ENCODE measurements at regions not wholly inside any gene's neighbourhood (a gene's known extent, or its start where the extent isn't known, plus 50 kb on each side); places are given as distances from the start of the nearest gene placed in this dataset.

DNA sequence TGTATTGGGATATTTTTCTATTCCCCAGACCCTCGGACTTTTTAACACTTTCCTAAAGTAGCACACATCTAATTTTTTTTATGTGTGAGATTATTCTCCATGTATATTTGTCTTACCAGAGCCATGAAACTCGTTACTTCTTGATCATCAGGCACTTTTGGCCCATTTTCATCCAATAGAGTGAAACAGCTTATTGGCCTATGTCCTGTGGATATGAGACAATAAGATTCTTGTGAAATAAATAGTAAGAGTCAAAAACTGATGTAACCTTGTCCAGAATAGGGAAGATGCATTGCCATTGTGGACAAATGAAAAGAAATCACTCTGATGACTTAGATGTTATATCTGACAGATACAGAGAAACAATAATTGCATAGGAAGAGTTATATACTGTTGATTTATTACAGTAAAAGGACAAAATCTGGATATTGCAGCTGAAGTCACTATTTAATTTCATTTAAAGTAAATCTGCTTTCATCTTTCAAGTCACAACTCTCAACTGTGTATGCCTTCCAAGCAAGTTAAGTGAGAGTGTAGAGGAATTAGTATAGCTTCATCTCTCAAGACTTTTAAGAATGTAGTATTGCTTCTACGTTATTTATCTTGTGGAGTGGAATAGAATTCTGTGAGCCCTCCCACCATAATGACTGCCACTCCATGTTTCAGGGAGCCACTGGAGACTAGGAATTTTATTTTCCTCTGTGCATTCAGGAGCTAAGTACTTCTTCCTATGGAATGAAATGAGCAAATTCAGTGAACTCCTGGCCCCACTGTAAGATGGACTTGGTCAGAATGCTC, 86.9 kb downstream of the ADAMTS1 start:
- TF ChIP-seq POLR2A (IDR thresholded peaks at IDR 0.05) = no peak
- TF ChIP-seq, protein P1, sequence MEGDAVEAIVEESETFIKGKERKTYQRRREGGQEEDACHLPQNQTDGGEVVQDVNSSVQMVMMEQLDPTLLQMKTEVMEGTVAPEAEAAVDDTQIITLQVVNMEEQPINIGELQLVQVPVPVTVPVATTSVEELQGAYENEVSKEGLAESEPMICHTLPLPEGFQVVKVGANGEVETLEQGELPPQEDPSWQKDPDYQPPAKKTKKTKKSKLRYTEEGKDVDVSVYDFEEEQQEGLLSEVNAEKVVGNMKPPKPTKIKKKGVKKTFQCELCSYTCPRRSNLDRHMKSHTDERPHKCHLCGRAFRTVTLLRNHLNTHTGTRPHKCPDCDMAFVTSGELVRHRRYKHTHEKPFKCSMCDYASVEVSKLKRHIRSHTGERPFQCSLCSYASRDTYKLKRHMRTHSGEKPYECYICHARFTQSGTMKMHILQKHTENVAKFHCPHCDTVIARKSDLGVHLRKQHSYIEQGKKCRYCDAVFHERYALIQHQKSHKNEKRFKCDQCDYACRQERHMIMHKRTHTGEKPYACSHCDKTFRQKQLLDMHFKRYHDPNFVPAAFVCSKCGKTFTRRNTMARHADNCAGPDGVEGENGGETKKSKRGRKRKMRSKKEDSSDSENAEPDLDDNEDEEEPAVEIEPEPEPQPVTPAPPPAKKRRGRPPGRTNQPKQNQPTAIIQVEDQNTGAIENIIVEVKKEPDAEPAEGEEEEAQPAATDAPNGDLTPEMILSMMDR (IDR thresholded peaks at IDR 0.05 in 8 of 11, conservative IDR thresholded peaks at IDR 0.05 in 3 of 11) = no peak
- no peak for TF ChIP-seq POLR2AphosphoS5 (IDR thresholded peaks at IDR 0.05)
- WGBS, 5 donors = 64 to 82% (median 73%) methylated on average over 3 of the region's 3 CpGs
- no peaks in the 10 kb centered on the region for H3K9me3 ChIP-seq
- no peaks in the 10 kb centered on the region for H3K4me1 ChIP-seq
- H3K36me3 ChIP-seq = no peaks in the 10 kb centered on the region
- H3K4me3 ChIP-seq = no peak overlapping the region
- intact Hi-C loops (cut with DNase I; ENCODE audit: low total_unique reads) = no loop called here
- H3K27me3 ChIP-seq (replicated peaks in 1 of 7) = no peaks in the 10 kb centered on the region
- DNase-seq = no peak
- H3K27ac ChIP-seq = no peak overlapping the region

DNA sequence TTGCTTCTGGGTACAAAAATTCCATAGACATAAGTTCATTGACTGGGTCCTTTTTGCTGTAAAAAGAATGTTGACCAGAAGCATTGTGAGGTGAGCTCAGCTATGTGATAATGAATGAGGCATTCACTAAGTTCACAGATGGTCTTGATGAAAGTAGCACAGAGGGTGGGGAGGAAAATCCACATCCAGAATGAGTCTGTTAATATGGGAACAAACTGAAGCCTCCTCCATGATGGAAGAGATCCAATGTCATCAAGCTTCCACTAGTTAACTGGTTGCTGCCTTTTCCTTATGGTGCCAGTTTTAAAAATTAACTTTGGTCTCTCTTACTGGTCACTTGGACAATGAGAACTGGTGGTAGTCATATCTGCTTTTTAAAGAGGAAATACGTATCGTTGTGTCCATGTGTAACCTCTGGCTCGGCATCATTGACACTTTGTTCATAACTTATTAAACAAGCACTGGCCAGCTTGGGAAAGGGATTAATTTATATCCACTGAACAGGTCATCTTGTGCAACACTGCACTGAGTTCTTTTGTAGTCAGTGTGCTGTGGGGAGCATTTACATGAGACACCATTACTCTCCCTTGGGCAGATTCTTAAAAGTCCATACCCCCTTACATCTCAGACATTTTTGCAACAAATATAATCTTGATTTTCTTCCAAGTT, 88.6 kb downstream of the ADAMTS1 start:
- no peak for TF ChIP-seq POLR2A (IDR thresholded peaks at IDR 0.05)
- TF ChIP-seq, protein P1 (IDR thresholded peaks at IDR 0.05 in 8 of 11, conservative IDR thresholded peaks at IDR 0.05 in 3 of 11) = no peak
- no peak for TF ChIP-seq POLR2AphosphoS5 (IDR thresholded peaks at IDR 0.05)
- H3K4me1 ChIP-seq = no peaks in the 10 kb centered on the region
- intact Hi-C loops (cut with DNase I; ENCODE audit: low total_unique reads) = no loop called here
- no peak for DNase-seq
- H3K27me3 ChIP-seq (replicated peaks in 1 of 7) = no peaks in the 10 kb centered on the region
- H3K27ac ChIP-seq = no peak overlapping the region
- no peaks in the 10 kb centered on the region for H3K36me3 ChIP-seq
- WGBS, 5 donors = 87 to 98% (median 88%) methylated on average over 3 of the region's 3 CpGs
- H3K4me3 ChIP-seq = no peak overlapping the region
- H3K9me3 ChIP-seq = no peaks in the 10 kb centered on the region

DNA sequence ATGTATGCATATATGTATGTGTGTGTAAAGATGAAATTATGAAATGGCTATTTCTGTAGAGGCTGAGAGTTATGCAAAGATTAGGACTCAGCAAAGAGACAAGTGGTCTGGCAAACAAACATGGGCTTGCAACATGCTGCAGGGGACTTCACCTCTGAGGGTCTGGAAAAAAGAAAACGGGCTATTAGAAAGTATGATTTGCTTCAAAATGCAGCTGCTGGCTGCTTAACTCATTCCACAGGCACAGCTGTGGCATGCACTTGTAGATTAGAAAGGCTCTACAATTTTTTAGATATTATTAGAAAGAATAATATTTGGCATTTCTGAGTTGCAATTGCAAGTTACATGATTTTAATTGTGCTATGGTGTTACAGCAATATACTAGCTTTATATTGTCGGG, 90.4 kb downstream of the ADAMTS1 start:
- no peak for DNase-seq
- 83 to 92% (median 88%) methylated on average over 2 of the region's 2 CpGs for WGBS, 5 donors
- TF ChIP-seq, protein P1 (IDR thresholded peaks at IDR 0.05 in 8 of 11, conservative IDR thresholded peaks at IDR 0.05 in 3 of 11) = no peak
- TF ChIP-seq POLR2A (IDR thresholded peaks at IDR 0.05) (no peak), POLR2AphosphoS5 (IDR thresholded peaks at IDR 0.05) (no peak)
- Histone ChIP-seq H3K27me3 (replicated peaks in 1 of 7) (no peaks in the 10 kb centered on the region), H3K36me3 (no peaks in the 10 kb centered on the region), H3K27ac (no peak overlapping the region), H3K9me3 (no peaks in the 10 kb centered on the region), H3K4me1 (no peaks in the 10 kb centered on the region), H3K4me3 (no peak overlapping the region)
- intact Hi-C loops (cut with DNase I; ENCODE audit: low total_unique reads) = no loop called here

DNA sequence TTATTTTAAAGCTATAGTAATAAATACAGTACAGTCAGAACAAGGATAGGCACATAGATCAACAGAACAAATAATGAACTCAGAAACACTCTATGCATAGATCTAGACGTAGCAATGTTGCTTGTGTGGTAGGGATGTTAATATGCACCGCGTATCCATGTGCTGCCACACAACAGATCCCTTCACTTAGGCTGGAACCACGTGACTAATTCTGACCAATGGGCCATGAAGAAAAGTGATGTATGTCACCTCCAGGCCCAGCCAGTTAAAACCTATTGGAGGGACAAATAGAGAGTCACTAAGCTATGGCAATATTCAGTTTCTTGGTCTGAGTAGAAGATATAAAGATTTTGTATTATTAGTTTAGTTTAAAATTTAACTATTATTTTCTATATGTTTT, 91.4 kb downstream of the ADAMTS1 start:
- no peak for DNase-seq
- no peak overlapping the region for H3K27ac ChIP-seq
- H3K27me3 ChIP-seq (replicated peaks in 1 of 7) = no peaks in the 10 kb centered on the region
- no peaks in the 10 kb centered on the region for H3K36me3 ChIP-seq
- H3K4me3 ChIP-seq = no peak overlapping the region
- intact Hi-C loops (cut with DNase I; ENCODE audit: low total_unique reads) = no loop called here
- no peaks in the 10 kb centered on the region for H3K9me3 ChIP-seq
- 85 to 96% (median 91%) methylated on average over 4 of the region's 4 CpGs for WGBS, 5 donors
- TF ChIP-seq, protein P1 (IDR thresholded peaks at IDR 0.05 in 8 of 11, conservative IDR thresholded peaks at IDR 0.05 in 3 of 11) = no peak
- TF ChIP-seq POLR2AphosphoS5 (IDR thresholded peaks at IDR 0.05) (no peak), POLR2A (IDR thresholded peaks at IDR 0.05) (no peak)
- H3K4me1 ChIP-seq = no peaks in the 10 kb centered on the region

Data from spleen (tissue), 11 donors.